ENCODE measurements at regions not wholly inside any gene's neighbourhood (a gene's known extent, or its start where the extent isn't known, plus 50 kb on each side); places are given as distances from the start of the nearest gene placed in this dataset.
"Not testable (repeated sequence)": the region's sequence is repeated elsewhere in the genome, so short reads cannot be mapped to it uniquely, and the experiment has no call there.

- H3K36me3 ChIP-seq (ENCODE audit: control insufficient read depth in 2 of 2, extremely low read depth in 1 of 2, insufficient read depth in 1 of 2, low read length in 1 of 2); H3K27ac ChIP-seq (ENCODE audit: low read length); ATAC-seq (replicated peaks in 1 of 4); H3K27me3 ChIP-seq (replicated peaks in 1 of 2; ENCODE audit: control insufficient read depth in 2 of 2, extremely low read depth in 1 of 2, insufficient read depth in 2 of 2, low read length in 1 of 2); H3K4me3 ChIP-seq (ENCODE audit: control insufficient read depth in 1 of 2, extremely low read depth in 1 of 2, low read length in 1 of 2); H3K27me3 Mint-ChIP-seq; DNase-seq; CTCF ChIA-PET; H3K36me3 Mint-ChIP-seq; H3K9me3 ChIP-seq; H3K9me3 Mint-ChIP-seq: not testable (repeated sequence)
- POLR2A ChIA-PET, result interaction anchor here in 1 of 2 donors (0.6 kb wide), 1 partner anchor 57 kb away, joined by 3 read pairs; no protein-coding TSS in a partner anchor
- 86% methylated on average over 1 of the region's 8 CpGs for WGBS (ENCODE audit: insufficient coverage)
- peak overlapping the region; percentile 52 to 98 for H3K27ac Mint-ChIP-seq
- H3K4me3 Mint-ChIP-seq, result peak overlapping the region in 1 of 3 donors; percentile 62
- peaks cover 13 to 41% of the 10 kb centered on the region in 2 experiments for H3K4me1 ChIP-seq (ENCODE audit: control insufficient read depth in 1 of 2, extremely low read depth in 1 of 2, insufficient read depth in 2 of 2, low read length in 2 of 2)
- H3K4me1 Mint-ChIP-seq, result peaks cover 57 to 60% (median 57%) of the 10 kb centered on the region in 3 donors
These were observed 60.9 kb upstream of the ZNF217 start for GRCh38 chr20:53654521-53654920.

DNA sequence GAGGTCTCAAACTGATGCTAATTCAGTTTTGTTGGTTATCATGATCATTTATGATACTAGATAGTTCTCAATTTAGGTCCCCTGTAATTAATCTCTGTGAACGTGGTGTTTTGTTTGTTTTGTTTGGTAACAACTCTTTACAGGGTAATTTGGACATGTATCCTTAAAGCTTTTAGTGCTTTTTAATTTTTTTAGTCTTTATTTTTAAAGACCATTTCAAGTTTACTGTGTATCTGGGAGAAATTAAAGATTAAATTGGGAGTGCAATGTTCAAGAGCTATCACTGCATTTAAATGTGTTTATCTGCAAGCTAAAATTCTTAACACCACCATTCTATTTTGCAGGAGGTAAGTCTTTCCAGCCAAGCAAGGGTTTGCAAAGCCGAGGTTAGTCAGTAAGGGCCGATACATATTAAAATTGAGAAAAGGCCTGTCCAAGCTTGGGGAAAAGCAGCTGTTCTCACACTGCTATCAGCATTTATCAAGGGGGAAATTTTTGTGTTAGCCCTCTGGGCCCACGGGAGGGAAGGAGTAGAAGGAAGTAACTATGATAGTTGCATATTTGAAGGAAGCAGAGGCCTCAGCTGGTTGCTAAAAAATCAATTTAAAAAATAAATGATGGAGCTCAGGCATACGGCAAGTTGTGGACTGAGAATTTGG lies 59.3 kb upstream of the ZNF217 start:
- H3K27ac ChIP-seq (ENCODE audit: low read length), result peak overlapping the region; percentile 92
- peak overlapping the region; percentile 63 to 77 (median 73) for H3K4me3 Mint-ChIP-seq
- no peaks in the 10 kb centered on the region for H3K27me3 Mint-ChIP-seq
- POLR2A ChIA-PET, result interaction anchor here in 1 of 2 donors (0.6 to 1.6 kb wide), 2 partner anchors 10 to 172 kb away, joined by 4 to 10 read pairs; no protein-coding TSS in a partner anchor
- CTCF ChIA-PET, result interaction anchor here in 1 of 2 donors (0.5 to 1.4 kb wide), 3 partner anchors 10 to 430 kb away, joined by 3 to 4 read pairs (median 3); no protein-coding TSS in a partner anchor
- H3K4me3 ChIP-seq (ENCODE audit: control insufficient read depth in 1 of 2, extremely low read depth in 1 of 2, low read length in 1 of 2), result no peak overlapping the region
- ATAC-seq (replicated peaks in 1 of 4), result peak in 2 of 4 experiments; percentile 2 to 29
- WGBS (ENCODE audit: insufficient coverage), result 75% methylated on average over 1 of the region's 5 CpGs
- H3K36me3 Mint-ChIP-seq, result no peaks in the 10 kb centered on the region
- peaks cover 9 to 41% of the 10 kb centered on the region in 2 experiments for H3K4me1 ChIP-seq (ENCODE audit: control insufficient read depth in 1 of 2, extremely low read depth in 1 of 2, insufficient read depth in 2 of 2, low read length in 2 of 2)
- no peaks in the 10 kb centered on the region for H3K27me3 ChIP-seq (replicated peaks in 1 of 2; ENCODE audit: control insufficient read depth in 2 of 2, extremely low read depth in 1 of 2, insufficient read depth in 2 of 2, low read length in 1 of 2)
- H3K9me3 ChIP-seq, result no peaks in the 10 kb centered on the region
- no peaks in the 10 kb centered on the region for H3K36me3 ChIP-seq (ENCODE audit: control insufficient read depth in 2 of 2, extremely low read depth in 1 of 2, insufficient read depth in 1 of 2, low read length in 1 of 2)
- H3K4me1 Mint-ChIP-seq, result peaks cover 48 to 52% (median 50%) of the 10 kb centered on the region in 3 donors
- DNase-seq, result no peak
- H3K27ac Mint-ChIP-seq, result peak overlapping the region; percentile 98 to 99
- no peaks in the 10 kb centered on the region for H3K9me3 Mint-ChIP-seq

- no CpG with 5 or more reads among the region's 7 CpGs for WGBS (ENCODE audit: insufficient coverage)
- Mint-ChIP-seq H3K27me3 (no peaks in the 10 kb centered on the region), H3K9me3 (no peaks in the 10 kb centered on the region), H3K4me1 (peaks cover 41 to 46% (median 42%) of the 10 kb centered on the region in 3 donors), H3K27ac (peak overlapping the region; percentile 98 to 99), H3K4me3 (peak overlapping the region; percentile 63 to 77 (median 73)), H3K36me3 (no peaks in the 10 kb centered on the region)
- peak in 6 of 35 experiments; percentile 9 to 68 (median 15) for DNase-seq
- Histone ChIP-seq H3K4me3 (ENCODE audit: control insufficient read depth in 1 of 2, extremely low read depth in 1 of 2, low read length in 1 of 2) (peak overlapping the region in 1 of 2 donors; percentile 11), H3K27me3 (replicated peaks in 1 of 2; ENCODE audit: control insufficient read depth in 2 of 2, extremely low read depth in 1 of 2, insufficient read depth in 2 of 2, low read length in 1 of 2) (no peaks in the 10 kb centered on the region), H3K4me1 (ENCODE audit: control insufficient read depth in 1 of 2, extremely low read depth in 1 of 2, insufficient read depth in 2 of 2, low read length in 2 of 2) (peaks cover 9 to 36% of the 10 kb centered on the region in 2 experiments), H3K9me3 (no peaks in the 10 kb centered on the region), H3K27ac (ENCODE audit: low read length) (peak overlapping the region; percentile 92), H3K36me3 (ENCODE audit: control insufficient read depth in 2 of 2, extremely low read depth in 1 of 2, insufficient read depth in 1 of 2, low read length in 1 of 2) (no peaks in the 10 kb centered on the region)
- ChIA-PET POLR2A (interaction anchor here in 1 of 2 donors (0.6 to 1.6 kb wide), 2 partner anchors 10 to 173 kb away, joined by 4 to 10 read pairs; no protein-coding TSS in a partner anchor), CTCF (interaction anchor here (0.6 to 1.4 kb wide), 4 partner anchors 9 to 1474 kb away, joined by 4 read pairs; no protein-coding TSS in a partner anchor)
- peak; percentile 57 to 90 (median 69) for ATAC-seq (replicated peaks in 1 of 4)
These were observed 58.6 kb upstream of the ZNF217 start for GRCh38 chr20:53652090-53652858.

DNA sequence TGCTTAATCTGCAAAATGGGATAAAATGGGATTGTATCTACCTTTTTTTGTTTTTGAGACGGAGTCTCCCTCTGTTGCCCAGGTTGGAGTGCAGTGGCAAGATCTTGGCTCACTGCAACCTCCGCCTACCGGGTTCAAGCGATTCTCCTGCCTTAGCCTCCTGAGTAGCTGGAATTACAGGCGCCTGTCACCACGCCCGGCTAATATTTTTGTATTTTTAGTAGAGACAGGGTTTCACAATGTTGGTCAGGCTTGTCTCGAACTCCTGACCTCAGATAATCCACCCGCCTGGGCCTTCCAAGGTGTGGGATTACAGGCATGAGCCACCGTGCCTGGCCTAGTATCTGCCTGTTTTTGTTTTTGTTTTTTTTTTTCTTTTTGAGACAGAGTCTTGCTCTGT lies 55.9 kb upstream of the ZNF217 start:
- H3K27ac ChIP-seq (ENCODE audit: low read length); H3K27me3 Mint-ChIP-seq; H3K4me3 ChIP-seq (ENCODE audit: control insufficient read depth in 1 of 2, extremely low read depth in 1 of 2, low read length in 1 of 2); CTCF ChIA-PET; DNase-seq; H3K36me3 ChIP-seq (ENCODE audit: control insufficient read depth in 2 of 2, extremely low read depth in 1 of 2, insufficient read depth in 1 of 2, low read length in 1 of 2); ATAC-seq (replicated peaks in 1 of 4); H3K36me3 Mint-ChIP-seq; H3K27me3 ChIP-seq (replicated peaks in 1 of 2; ENCODE audit: control insufficient read depth in 2 of 2, extremely low read depth in 1 of 2, insufficient read depth in 2 of 2, low read length in 1 of 2); H3K4me3 Mint-ChIP-seq; H3K9me3 ChIP-seq; H3K9me3 Mint-ChIP-seq: not testable (repeated sequence)
- peaks cover 12 to 22% of the 10 kb centered on the region in 2 experiments for H3K4me1 ChIP-seq (ENCODE audit: control insufficient read depth in 1 of 2, extremely low read depth in 1 of 2, insufficient read depth in 2 of 2, low read length in 2 of 2)
- peak overlapping the region in 1 of 2 donors; percentile 34 for H3K27ac Mint-ChIP-seq
- POLR2A ChIA-PET, result interaction anchor here in 1 of 2 donors (0.7 kb wide), 1 partner anchor 60 kb away, joined by 3 read pairs; no protein-coding TSS in a partner anchor
- 100% methylated on average over 9 of the region's 10 CpGs for WGBS (ENCODE audit: insufficient coverage)
- H3K4me1 Mint-ChIP-seq, result peaks cover 31 to 34% (median 32%) of the 10 kb centered on the region in 3 donors

DNA sequence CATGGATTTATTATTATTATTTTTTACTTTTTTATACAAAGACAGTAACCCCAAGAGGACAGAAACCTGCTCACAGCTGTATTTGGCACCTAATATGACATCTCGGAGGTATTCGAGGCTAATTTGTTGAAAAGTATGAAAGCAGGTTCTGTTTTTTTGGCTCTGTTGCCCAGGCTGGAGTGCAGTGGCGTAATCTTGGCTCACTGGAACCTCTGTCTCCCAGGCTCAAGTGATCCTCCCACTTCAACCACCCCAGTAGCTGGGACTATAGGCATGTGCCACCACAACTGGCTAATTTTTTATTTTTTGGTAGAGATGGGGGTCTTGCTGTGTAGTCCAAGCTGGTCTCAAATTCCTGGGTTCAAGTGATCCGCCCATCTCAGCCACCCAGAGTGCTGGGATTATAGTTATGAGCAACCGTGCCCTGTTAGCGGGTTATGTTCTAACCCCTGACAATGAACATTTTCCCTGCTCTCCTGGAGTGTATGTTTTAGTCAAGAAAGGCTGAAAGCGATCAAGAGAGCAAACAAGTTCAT lies 53.7 kb upstream of the ZNF217 start:
- H3K36me3 Mint-ChIP-seq, result no peaks in the 10 kb centered on the region
- CTCF ChIA-PET, result no interaction called here
- POLR2A ChIA-PET, result interaction anchor here in 1 of 2 donors (0.7 kb wide), 1 partner anchor 39 kb away, joined by 12 read pairs; no protein-coding TSS in a partner anchor
- no peak overlapping the region for H3K4me3 Mint-ChIP-seq
- H3K27me3 ChIP-seq (replicated peaks in 1 of 2; ENCODE audit: control insufficient read depth in 2 of 2, extremely low read depth in 1 of 2, insufficient read depth in 2 of 2, low read length in 1 of 2), result no peaks in the 10 kb centered on the region
- WGBS (ENCODE audit: insufficient coverage), result 100% methylated on average over 1 of the region's 7 CpGs
- no peak overlapping the region for H3K4me3 ChIP-seq (ENCODE audit: control insufficient read depth in 1 of 2, extremely low read depth in 1 of 2, low read length in 1 of 2)
- no peaks in the 10 kb centered on the region for H3K27me3 Mint-ChIP-seq
- DNase-seq, result no peak
- no peaks in the 10 kb centered on the region for H3K36me3 ChIP-seq (ENCODE audit: control insufficient read depth in 2 of 2, extremely low read depth in 1 of 2, insufficient read depth in 1 of 2, low read length in 1 of 2)
- no peak overlapping the region for H3K27ac ChIP-seq (ENCODE audit: low read length)
- H3K27ac Mint-ChIP-seq, result peak overlapping the region in 1 of 2 donors; percentile 39
- H3K9me3 Mint-ChIP-seq, result no peaks in the 10 kb centered on the region
- H3K4me1 Mint-ChIP-seq, result peaks cover 34 to 35% (median 35%) of the 10 kb centered on the region in 3 donors
- no peak for ATAC-seq (replicated peaks in 1 of 4)
- H3K4me1 ChIP-seq (ENCODE audit: control insufficient read depth in 1 of 2, extremely low read depth in 1 of 2, insufficient read depth in 2 of 2, low read length in 2 of 2), result peaks cover 11 to 23% of the 10 kb centered on the region in 2 experiments
- no peaks in the 10 kb centered on the region for H3K9me3 ChIP-seq

DNA sequence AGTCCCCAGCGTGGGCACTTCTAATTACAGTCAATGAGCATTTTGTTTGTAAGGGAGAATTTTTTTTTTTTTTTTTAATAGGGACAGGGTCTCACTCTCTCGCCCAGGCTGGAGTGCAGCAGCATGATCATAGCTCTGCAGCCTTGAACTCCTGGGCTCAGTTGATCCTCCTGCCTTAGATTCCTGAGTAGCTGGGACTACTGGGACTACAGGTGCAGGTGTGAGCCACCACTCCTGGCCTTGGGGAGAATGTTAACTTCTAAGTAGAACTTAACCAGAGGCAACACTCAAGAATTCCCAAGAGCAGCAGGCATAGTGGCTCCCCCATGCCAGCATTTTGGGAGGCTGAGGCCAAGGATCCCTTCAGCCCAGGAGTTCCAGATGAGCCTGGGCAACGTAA lies 52.9 kb upstream of the ZNF217 start:
- Histone ChIP-seq H3K36me3 (ENCODE audit: control insufficient read depth in 2 of 2, extremely low read depth in 1 of 2, insufficient read depth in 1 of 2, low read length in 1 of 2) (no peaks in the 10 kb centered on the region), H3K4me1 (ENCODE audit: control insufficient read depth in 1 of 2, extremely low read depth in 1 of 2, insufficient read depth in 2 of 2, low read length in 2 of 2) (peaks cover 11 to 31% of the 10 kb centered on the region in 2 experiments), H3K4me3 (ENCODE audit: control insufficient read depth in 1 of 2, extremely low read depth in 1 of 2, low read length in 1 of 2) (no peak overlapping the region), H3K27ac (ENCODE audit: low read length) (no peak overlapping the region), H3K9me3 (no peaks in the 10 kb centered on the region), H3K27me3 (replicated peaks in 1 of 2; ENCODE audit: control insufficient read depth in 2 of 2, extremely low read depth in 1 of 2, insufficient read depth in 2 of 2, low read length in 1 of 2) (no peaks in the 10 kb centered on the region)
- no peaks in the 10 kb centered on the region for H3K27me3 Mint-ChIP-seq
- no peaks in the 10 kb centered on the region for H3K36me3 Mint-ChIP-seq
- H3K9me3 Mint-ChIP-seq, result no peaks in the 10 kb centered on the region
- H3K4me3 Mint-ChIP-seq, result no peak overlapping the region
- DNase-seq, result no peak
- ChIA-PET CTCF (interaction anchor here (0.7 to 1.0 kb wide), 2 partner anchors 52 to 564 kb away, joined by 3 to 4 read pairs; no protein-coding TSS in a partner anchor), POLR2A (interaction anchor here in 1 of 2 donors (0.6 to 0.8 kb wide), 3 partner anchors 39 to 301 kb away, joined by 3 to 12 read pairs (median 3); no protein-coding TSS in a partner anchor)
- no peak for ATAC-seq (replicated peaks in 1 of 4)
- peak overlapping the region in 1 of 2 donors; percentile 34 for H3K27ac Mint-ChIP-seq
- 100% methylated on average over 1 of the region's 3 CpGs for WGBS (ENCODE audit: insufficient coverage)
- peaks cover 34 to 36% (median 35%) of the 10 kb centered on the region in 3 donors for H3K4me1 Mint-ChIP-seq
